H9 (cell line): ENCODE measurements at regions not wholly inside any gene's neighbourhood (a gene's known extent, or its start where the extent isn't known, plus 50 kb on each side); places are given as distances from the start of the nearest gene placed in this dataset.

Experiments used
- DNase-seq: peaks from one replicate; pipeline ENCODE4 v3.0.0-alpha.2; 2017
- H2AFZ ChIP-seq: one replicate; pipeline ENCODE4 v1.6.1; 2013; ENCODE audit warnings: mild to moderate bottlenecking, low read length, control low read depth, moderate library complexity
- H2AK5ac ChIP-seq: 2 replicates; pipeline ENCODE4 v1.6.1; 2013; ENCODE audit warnings: low read length, control low read depth, mixed read lengths; ENCODE audit not compliant: insufficient read length
- H2BK120ac ChIP-seq: one replicate; pipeline ENCODE4 v1.6.1; 2013; ENCODE audit warnings: low read depth, mild to moderate bottlenecking, low read length, control low read depth, inconsistent platforms; ENCODE audit not compliant: poor library complexity, severe bottlenecking
- H2BK12ac ChIP-seq: 2 replicates; pipeline ENCODE4 v1.6.1; 2013; ENCODE audit warnings: low read length, control low read depth, mixed read lengths, low read depth; ENCODE audit not compliant: insufficient read length
- H2BK15ac ChIP-seq: 2 replicates; pipeline ENCODE4 v1.6.1; 2013; ENCODE audit warnings: low read depth, low read length, control low read depth
- H2BK20ac ChIP-seq: one replicate; pipeline ENCODE4 v1.6.1; 2013; ENCODE audit warnings: low read depth, mild to moderate bottlenecking, low read length, control low read depth, inconsistent platforms; ENCODE audit not compliant: poor library complexity, severe bottlenecking
- H2BK5ac ChIP-seq: 2 replicates; pipeline ENCODE4 v1.6.1; 2013; ENCODE audit warnings: low read length, control low read depth, mixed read lengths; ENCODE audit not compliant: insufficient read length
- H3K14ac ChIP-seq: 2 replicates; pipeline ENCODE4 v1.6.1; 2013; ENCODE audit warnings: low read length, control low read depth; ENCODE audit not compliant: insufficient read depth
- H3K18ac ChIP-seq: 2 replicates; pipeline ENCODE4 v1.6.1; 2013; ENCODE audit warnings: low read depth, mild to moderate bottlenecking, mixed read lengths, low read length, control low read depth; ENCODE audit not compliant: insufficient read length
- H3K23ac ChIP-seq: 2 replicates; pipeline ENCODE4 v1.6.1; 2013; ENCODE audit warnings: low read length, control low read depth, mixed read lengths, low read depth; ENCODE audit not compliant: insufficient read length
- H3K23me2 ChIP-seq: 2 replicates; pipeline ENCODE4 v1.6.1; 2013; ENCODE audit warnings: low read depth, mild to moderate bottlenecking, mixed read lengths, low read length, control low read depth; ENCODE audit not compliant: insufficient read length, poor library complexity, severe bottlenecking
- H3K27ac ChIP-seq: 2 replicates; pipeline ENCODE4 v1.5.1; 2013; ENCODE audit warnings: low read length, control low read depth, mixed read lengths, low read depth; ENCODE audit not compliant: insufficient read length
- H3K27me3 ChIP-seq: 2 replicates; pipeline ENCODE4 v1.6.1; 2013; ENCODE audit warnings: low read length, control low read depth, inconsistent platforms; ENCODE audit not compliant: insufficient read depth
- H3K4ac ChIP-seq: 2 replicates; pipeline ENCODE4 v1.6.1; 2013; ENCODE audit warnings: low read depth, mild to moderate bottlenecking, control low read depth, inconsistent platforms, low read length, moderate library complexity
- H3K4me1 ChIP-seq: 2 replicates; pipeline ENCODE4 v1.6.1; 2013; ENCODE audit warnings: low read length, control low read depth, inconsistent platforms; ENCODE audit not compliant: insufficient read depth
- H3K4me2 ChIP-seq: 2 replicates; pipeline ENCODE4 v1.6.1; 2013; ENCODE audit warnings: low read length, control low read depth, mixed read lengths; ENCODE audit not compliant: insufficient read length, insufficient read depth
- H3K56ac ChIP-seq: 2 replicates; pipeline ENCODE4 v1.6.1; 2013; ENCODE audit warnings: low read depth, mild to moderate bottlenecking, mixed read lengths, low read length, control low read depth; ENCODE audit not compliant: insufficient read length
- H3K79me1 ChIP-seq: 2 replicates; pipeline ENCODE4 v1.6.1; 2013; ENCODE audit warnings: low read depth, mild to moderate bottlenecking, moderate library complexity, low read length, control low read depth, inconsistent platforms; ENCODE audit not compliant: insufficient read depth, poor library complexity, severe bottlenecking
- H3K79me2 ChIP-seq: 2 replicates; pipeline ENCODE4 v1.6.1; 2013; ENCODE audit warnings: low read length, control low read depth, inconsistent platforms; ENCODE audit not compliant: insufficient read depth
- H3K9ac ChIP-seq: 2 replicates; pipeline ENCODE4 v1.6.1; 2013; ENCODE audit warnings: low read length, control low read depth, mixed read lengths; ENCODE audit not compliant: insufficient read length; ENCODE audit errors: extremely low read depth
- H3K9me3 ChIP-seq: one replicate; pipeline ENCODE4 v1.6.1; 2013; ENCODE audit warnings: low read depth, low read length, inconsistent platforms; ENCODE audit not compliant: control insufficient read depth
- H3T11ph ChIP-seq: one replicate; pipeline ENCODE4 v1.6.1; 2013; ENCODE audit warnings: mild to moderate bottlenecking, low read length, control low read depth, inconsistent platforms
- H4K20me1 ChIP-seq: one replicate; pipeline ENCODE4 v1.6.1; 2013; ENCODE audit not compliant: control insufficient read depth, insufficient read length, insufficient read depth
- H4K5ac ChIP-seq: 2 replicates; pipeline ENCODE4 v1.6.1; 2013; ENCODE audit warnings: low read depth, mild to moderate bottlenecking, mixed read lengths, low read length, control low read depth; ENCODE audit not compliant: insufficient read length
- H4K8ac ChIP-seq: replicated peaks from 2 replicates; pipeline ENCODE4 v1.6.1; 2013; ENCODE audit warnings: low read length, control low read depth, mixed read lengths, low read depth; ENCODE audit not compliant: insufficient read length
- H4K91ac ChIP-seq: 2 replicates; pipeline ENCODE4 v1.6.1; 2013; ENCODE audit warnings: low read depth, mild to moderate bottlenecking, moderate library complexity, mixed read lengths, low read length, control low read depth; ENCODE audit not compliant: insufficient read length
- H3K27ac Mint-ChIP-seq, 3 experiments: 2 replicates in 2 of 3; 3 replicates in 1 of 3; pipeline ENCODE4 v1.8.0; 2020 to 2021; ENCODE audit warnings: mixed read lengths in 3 of 3, mild to moderate bottlenecking in 1 of 3, moderate library complexity in 1 of 3
- H3K27me3 Mint-ChIP-seq: 2 replicates; pipeline ENCODE4 v1.8.0; 2021; ENCODE audit warnings: low read depth, mild to moderate bottlenecking, moderate library complexity, mixed read lengths
- H3K36me3 Mint-ChIP-seq, 3 experiments: 2 replicates in 2 of 3; 3 replicates in 1 of 3; pipeline ENCODE4 v1.8.0; 2020 to 2021; ENCODE audit warnings: low read depth in 3 of 3, mixed read lengths in 3 of 3; ENCODE audit not compliant: insufficient read depth in 1 of 3
- H3K4me1 Mint-ChIP-seq, 2 experiments: 2 replicates each; pipeline ENCODE4 v1.8.0; 2020; ENCODE audit warnings: mixed read lengths in 2 of 2
- H3K4me3 Mint-ChIP-seq, 2 experiments: 2 replicates in 1 of 2; 3 replicates in 1 of 2; pipeline ENCODE4 v1.8.0; 2020 to 2021; ENCODE audit warnings: mild to moderate bottlenecking in 2 of 2, mixed read lengths in 2 of 2, moderate library complexity in 1 of 2
- H3K9me3 Mint-ChIP-seq, 2 experiments: 2 replicates in 1 of 2; 3 replicates in 1 of 2; pipeline ENCODE4 v1.8.0; 2020; ENCODE audit warnings: mild to moderate bottlenecking in 2 of 2, mixed read lengths in 2 of 2, moderate library complexity in 1 of 2
- CTCF ChIP-seq: fragments of 200-600 bp; sonication (generic); conservative IDR thresholded peaks from 3 replicates; pipeline ENCODE4 v1.8.0; 2021; ENCODE audit warnings: antibody characterized with exemption, mild to moderate bottlenecking
- WGBS: extraction: QIAGEN DNeasy Blood & Tissue Kit; methylation state at CpG from one replicate; pipeline ENCODE4 v1.1.7; 2013; ENCODE audit warnings: missing lambda C conversion rate, low lambda C conversion rate, mixed read lengths; ENCODE audit not compliant: insufficient read length; ENCODE audit errors: extremely low coverage; 5-methylcytosine and 5-hydroxymethylcytosine counted together

GRCh38 chr15:69895202-69895601 lies 202.5 kb downstream of the TLE3 start:
- H3K79me1 ChIP-seq, result no peaks in the 10 kb centered on the region
- H3K4ac ChIP-seq, result no peak overlapping the region
- DNase-seq, result no peak
- no peak overlapping the region for H2BK15ac ChIP-seq
- no peak overlapping the region for H2AK5ac ChIP-seq
- no peak overlapping the region for H3K14ac ChIP-seq
- no peak overlapping the region for H3K18ac ChIP-seq
- H3T11ph ChIP-seq, result no peak overlapping the region
- Mint-ChIP-seq H3K9me3 (peaks cover 2 to 3% of the 10 kb centered on the region in 2 experiments; a peak in 4 of 5 replicates), H3K4me3 (no peak overlapping the region), H3K27ac (no peak overlapping the region), H3K27me3 (peaks cover 15% of the 10 kb centered on the region), H3K4me1 (peaks cover 12 to 15% of the 10 kb centered on the region in 2 experiments), H3K36me3 (peaks cover 0 to 4% (median 0%) of the 10 kb centered on the region in 3 experiments; a peak in 1 of 7 replicates)
- H2AFZ ChIP-seq, result no peak overlapping the region
- no peak overlapping the region for H4K91ac ChIP-seq
- no peak overlapping the region for H3K4me2 ChIP-seq
- H3K23me2 ChIP-seq, result no peaks in the 10 kb centered on the region
- H3K9ac ChIP-seq, result no peak overlapping the region
- H4K5ac ChIP-seq, result no peak overlapping the region
- no peak overlapping the region for H3K27ac ChIP-seq
- H2BK120ac ChIP-seq, result no peak overlapping the region
- H3K79me2 ChIP-seq, result no peaks in the 10 kb centered on the region
- H3K27me3 ChIP-seq, result no peaks in the 10 kb centered on the region
- no peak overlapping the region for H2BK12ac ChIP-seq
- H2BK20ac ChIP-seq, result no peak overlapping the region
- no peaks in the 10 kb centered on the region for H3K4me1 ChIP-seq
- H3K23ac ChIP-seq, result no peak overlapping the region
- H3K9me3 ChIP-seq, result no peaks in the 10 kb centered on the region
- no peak overlapping the region for H4K8ac ChIP-seq
- WGBS, result no CpG with 5 or more reads among the region's 2 CpGs
- no peak overlapping the region for H3K56ac ChIP-seq
- no peak overlapping the region for H2BK5ac ChIP-seq
- TF ChIP-seq CTCF, result no peak
- H4K20me1 ChIP-seq, result no peaks in the 10 kb centered on the region
